ENCODE measurements at regions not wholly inside any gene's neighbourhood (a gene's known extent, or its start where the extent isn't known, plus 50 kb on each side); places are given as distances from the start of the nearest gene placed in this dataset.

- intact Hi-C loops (cut with DNase I) = no loop called here
Measured at GRCh38 chr22:22396741-22397291, 111.7 kb downstream of the ZNF280B start.

GRCh38 chr22:22397292-22397870, 111.2 kb downstream of the ZNF280B start:
- peak in 6 of 7 donors; percentile 48 to 82 (median 64) for DNase-seq
- no peaks in the 10 kb centered on the region for H3K9me3 ChIP-seq (replicated peaks in 1 of 3)
- TF ChIP-seq POLR2A (IDR thresholded peaks at IDR 0.05) (no peak), CTCF (IDR thresholded peaks at IDR 0.05) (no peak)
- intact Hi-C loops (cut with DNase I) = no loop called here
- H3K27me3 ChIP-seq = no peaks in the 10 kb centered on the region
- H3K4me3 ChIP-seq = no peak overlapping the region
- WGBS, 4 donors = 32 to 50% (median 38%) methylated on average over 5 to 6 of the region's 6 CpGs
- H3K36me3 ChIP-seq (replicated peaks in 1 of 2) = no peaks in the 10 kb centered on the region
- H3K27ac ChIP-seq = peak overlapping the region in 2 of 5 donors; percentile 59 to 78
- H3K4me1 ChIP-seq (replicated peaks in 1 of 2) = peaks cover 4 to 10% of the 10 kb centered on the region in 2 donors

More at GRCh38 chr22:22396741-22397291, 111.7 kb downstream of the ZNF280B start:
- Histone ChIP-seq H3K4me3 (no peak overlapping the region), H3K9me3 (replicated peaks in 1 of 3) (no peaks in the 10 kb centered on the region), H3K4me1 (replicated peaks in 1 of 2) (peaks cover 4 to 10% of the 10 kb centered on the region in 2 donors), H3K27ac (peak overlapping the region in 1 of 5 donors; percentile 78), H3K27me3 (no peaks in the 10 kb centered on the region), H3K36me3 (replicated peaks in 1 of 2) (no peaks in the 10 kb centered on the region)
- WGBS, 4 donors = 65 to 81% (median 77%) methylated on average over 6 to 7 of the region's 7 CpGs
- no peak for TF ChIP-seq CTCF (IDR thresholded peaks at IDR 0.05)
- TF ChIP-seq POLR2A (IDR thresholded peaks at IDR 0.05) = no peak
- no peak for DNase-seq

- WGBS, 4 donors = 78 to 93% (median 86%) methylated on average over 3 of the region's 3 CpGs
- H3K27ac ChIP-seq = peak overlapping the region in 1 of 5 donors; percentile 59
- TF ChIP-seq CTCF (IDR thresholded peaks at IDR 0.05) (no peak), POLR2A (IDR thresholded peaks at IDR 0.05) (no peak)
- H3K27me3 ChIP-seq = no peaks in the 10 kb centered on the region
- no peaks in the 10 kb centered on the region for H3K9me3 ChIP-seq (replicated peaks in 1 of 3)
- H3K4me1 ChIP-seq (replicated peaks in 1 of 2) = peaks cover 4 to 10% of the 10 kb centered on the region in 2 donors
- H3K36me3 ChIP-seq (replicated peaks in 1 of 2) = no peaks in the 10 kb centered on the region
- H3K4me3 ChIP-seq = no peak overlapping the region
- no peak for DNase-seq
- intact Hi-C loops (cut with DNase I) = no loop called here
Measured at GRCh38 chr22:22397875-22398524, 110.5 kb downstream of the ZNF280B start.

- 53 to 95% (median 82%) methylated on average over 3 to 5 of the region's 5 CpGs for WGBS, 4 donors
- no peak for DNase-seq
Measured at GRCh38 chr22:22398530-22399327, 109.8 kb downstream of the ZNF280B start.

More at GRCh38 chr22:22398530-22399327, 109.8 kb downstream of the ZNF280B start:
- Histone ChIP-seq H3K27ac (no peak overlapping the region), H3K27me3 (no peaks in the 10 kb centered on the region), H3K4me3 (no peak overlapping the region), H3K4me1 (replicated peaks in 1 of 2) (peaks cover 4 to 10% of the 10 kb centered on the region in 2 donors), H3K9me3 (replicated peaks in 1 of 3) (no peaks in the 10 kb centered on the region), H3K36me3 (replicated peaks in 1 of 2) (no peaks in the 10 kb centered on the region)
- intact Hi-C loops (cut with DNase I) = no loop called here
- no peak for TF ChIP-seq CTCF (IDR thresholded peaks at IDR 0.05)
- TF ChIP-seq POLR2A (IDR thresholded peaks at IDR 0.05) = no peak

All from adrenal gland (tissue), 9 donors.